GM19395 (cell line): ENCODE measurements at regions not wholly inside any gene's neighbourhood (a gene's known extent, or its start where the extent isn't known, plus 50 kb on each side); places are given as distances from the start of the nearest gene placed in this dataset.

Experiments
- ATAC-seq: cut with Tn5 transposase; IDR thresholded peaks from one replicate; pipeline ENCODE4 v1.9.1; 2021; ENCODE audit warnings: mild to moderate bottlenecking, moderate library complexity; ENCODE audit not compliant: unreplicated experiment

DNA sequence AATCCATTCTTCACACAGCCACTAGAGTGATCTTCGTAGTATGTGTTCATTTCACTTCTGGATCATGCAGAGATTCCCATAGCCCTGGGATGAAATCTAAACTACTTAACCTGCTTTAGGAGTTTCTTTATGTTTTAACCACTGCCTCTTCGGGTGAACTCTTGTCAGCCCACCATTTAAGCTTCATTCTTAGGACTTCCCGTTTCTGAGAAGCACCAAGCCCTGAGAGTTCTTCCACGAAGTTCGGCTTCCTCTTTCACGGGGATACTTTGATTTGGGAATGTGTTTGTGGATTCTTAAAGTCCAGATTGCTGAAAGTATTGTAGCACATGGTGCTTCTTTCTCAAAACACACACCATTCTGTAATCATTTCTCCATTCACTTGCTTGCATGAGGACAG, 205.0 kb downstream of the UBE2E3 start:
- ATAC-seq = no peak

DNA sequence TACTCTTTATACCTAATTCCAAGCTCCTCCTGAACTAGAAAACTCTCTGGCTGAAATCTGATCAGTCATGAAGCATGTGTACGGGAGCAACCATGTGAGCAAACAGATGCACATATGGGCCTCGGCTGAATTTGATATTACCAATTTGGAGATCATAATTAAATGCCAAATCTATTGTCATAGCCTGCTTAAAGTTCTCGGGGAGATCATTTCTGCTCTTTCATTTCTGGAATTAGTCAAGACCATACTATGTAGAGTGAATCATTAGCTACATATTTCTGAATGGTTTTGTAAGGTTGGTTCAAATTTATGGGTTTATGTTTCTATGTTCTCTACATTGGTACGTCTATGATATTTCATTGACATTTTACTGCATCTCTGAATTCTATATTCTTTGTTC, 205.5 kb downstream of the UBE2E3 start:
- no peak for ATAC-seq

DNA sequence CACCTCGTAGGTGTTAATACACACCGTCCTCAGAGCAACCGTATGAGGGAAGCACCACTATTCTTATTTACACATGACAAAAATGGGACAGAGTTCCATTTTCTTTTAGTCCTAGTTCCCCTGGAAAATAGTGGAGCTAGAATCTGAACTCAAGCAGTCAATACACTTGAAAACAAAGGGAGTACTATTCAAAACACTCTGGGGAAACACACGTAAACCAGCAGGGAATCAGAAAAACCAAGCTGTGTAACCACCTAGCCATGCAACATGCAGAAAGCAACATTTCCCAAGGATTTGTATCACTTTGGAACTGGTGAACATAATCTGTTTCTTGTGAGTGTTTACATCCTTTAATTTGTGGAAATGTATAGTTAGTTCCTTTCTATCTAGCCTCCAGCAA, 208.2 kb downstream of the UBE2E3 start:
- no peak for ATAC-seq

DNA sequence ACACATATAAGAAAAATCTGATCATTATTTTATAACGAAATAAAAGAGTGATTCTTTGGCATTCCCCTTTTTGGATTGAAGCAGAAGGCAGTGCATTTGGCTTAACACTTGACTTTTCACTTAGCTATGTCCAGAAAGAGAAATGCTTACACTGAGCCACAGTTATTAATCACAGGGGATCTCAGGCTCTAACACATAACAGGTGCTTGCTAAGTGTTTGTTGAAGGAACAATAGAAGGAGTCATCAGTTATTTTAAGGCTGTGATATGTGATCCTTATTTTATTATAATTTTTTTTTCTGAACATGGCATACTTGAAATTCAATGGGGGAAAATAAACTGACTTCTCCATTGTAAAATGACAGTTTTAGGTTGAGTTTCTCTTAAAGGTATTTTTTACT, 209.5 kb downstream of the UBE2E3 start:
- no peak for ATAC-seq

DNA sequence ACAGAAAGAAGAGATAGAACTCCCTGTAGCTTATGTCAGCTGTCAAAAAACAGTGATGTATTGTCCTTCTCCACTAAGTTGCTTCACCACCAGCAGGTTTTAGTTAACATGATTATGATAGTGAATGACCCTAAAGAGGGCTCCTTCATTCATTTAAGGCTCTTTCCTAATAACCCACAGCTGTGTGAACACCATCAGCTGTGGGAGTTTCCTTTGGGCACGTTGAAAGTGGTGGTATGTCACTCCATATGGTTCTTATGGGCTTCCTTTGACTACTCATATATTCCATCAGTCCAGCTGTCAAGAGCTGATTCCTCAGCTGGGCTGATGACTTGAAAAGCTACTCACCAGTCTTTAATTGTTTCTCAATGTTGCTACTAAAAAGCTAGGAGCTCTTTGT, 210.3 kb downstream of the UBE2E3 start:
- no peak for ATAC-seq

DNA sequence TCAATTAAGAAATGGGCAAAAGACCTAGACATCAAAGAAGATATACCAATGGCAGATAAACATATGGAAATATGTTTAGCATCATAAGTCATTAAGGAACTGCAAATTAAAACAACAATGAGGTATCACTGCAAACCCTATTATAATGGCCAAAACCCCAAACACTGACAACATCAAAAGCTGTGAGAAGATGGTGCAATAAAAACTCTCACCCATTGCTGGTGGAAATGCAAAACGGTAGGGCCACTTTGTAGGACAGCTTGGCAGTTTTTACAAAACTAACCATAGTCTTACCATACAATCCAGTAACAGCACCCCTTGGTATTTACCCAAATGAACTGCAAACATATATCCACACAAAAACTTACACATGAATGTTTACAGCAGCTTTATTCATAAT, 213.1 kb downstream of the UBE2E3 start:
- no peak for ATAC-seq

DNA sequence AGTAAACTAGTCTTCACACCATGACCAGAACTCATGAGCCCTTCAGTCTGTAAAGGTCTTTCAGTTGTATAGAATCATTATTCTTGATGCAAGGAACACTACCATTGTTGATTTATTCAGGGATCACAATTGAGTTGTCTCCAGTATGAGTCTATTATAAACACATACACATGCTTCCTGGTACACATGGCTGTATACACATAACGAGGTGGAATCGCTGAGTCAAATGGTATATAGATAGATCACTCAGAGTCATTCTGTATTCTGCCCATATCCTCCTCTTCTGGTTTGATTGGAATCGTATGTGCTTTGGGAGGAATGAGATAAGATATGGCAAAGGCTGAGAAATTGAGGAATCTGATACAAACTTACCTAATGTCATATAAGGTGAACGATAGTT, 216.0 kb downstream of the UBE2E3 start:
- ATAC-seq = no peak

DNA sequence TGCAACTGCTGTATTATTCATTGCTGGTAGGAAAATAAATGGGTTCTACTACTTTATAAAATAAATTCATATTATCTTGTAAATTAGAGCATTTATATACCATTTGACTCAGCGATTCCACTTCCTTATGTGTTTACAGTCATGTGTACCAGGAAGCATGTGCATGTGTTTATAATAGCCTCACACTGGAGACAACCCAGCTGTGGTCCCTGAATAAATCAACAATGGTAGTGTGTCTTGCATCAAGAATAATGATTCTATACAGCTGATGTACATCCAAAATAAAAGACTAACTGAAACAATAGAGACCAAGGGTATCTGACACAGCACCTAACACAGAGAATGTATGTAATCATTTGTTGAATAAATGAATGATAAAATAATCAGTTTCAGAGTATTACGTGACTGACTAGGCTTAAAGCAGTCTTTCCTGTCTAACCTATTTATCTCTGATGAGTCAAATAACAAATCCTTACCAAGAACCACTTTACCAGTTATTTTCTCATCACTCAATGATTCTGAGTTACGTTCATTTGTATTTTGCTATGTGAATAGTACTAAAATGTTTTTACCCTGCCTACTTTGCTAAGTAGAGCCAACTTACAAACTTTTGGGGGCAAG, 216.8 kb downstream of the UBE2E3 start:
- no peak for ATAC-seq

DNA sequence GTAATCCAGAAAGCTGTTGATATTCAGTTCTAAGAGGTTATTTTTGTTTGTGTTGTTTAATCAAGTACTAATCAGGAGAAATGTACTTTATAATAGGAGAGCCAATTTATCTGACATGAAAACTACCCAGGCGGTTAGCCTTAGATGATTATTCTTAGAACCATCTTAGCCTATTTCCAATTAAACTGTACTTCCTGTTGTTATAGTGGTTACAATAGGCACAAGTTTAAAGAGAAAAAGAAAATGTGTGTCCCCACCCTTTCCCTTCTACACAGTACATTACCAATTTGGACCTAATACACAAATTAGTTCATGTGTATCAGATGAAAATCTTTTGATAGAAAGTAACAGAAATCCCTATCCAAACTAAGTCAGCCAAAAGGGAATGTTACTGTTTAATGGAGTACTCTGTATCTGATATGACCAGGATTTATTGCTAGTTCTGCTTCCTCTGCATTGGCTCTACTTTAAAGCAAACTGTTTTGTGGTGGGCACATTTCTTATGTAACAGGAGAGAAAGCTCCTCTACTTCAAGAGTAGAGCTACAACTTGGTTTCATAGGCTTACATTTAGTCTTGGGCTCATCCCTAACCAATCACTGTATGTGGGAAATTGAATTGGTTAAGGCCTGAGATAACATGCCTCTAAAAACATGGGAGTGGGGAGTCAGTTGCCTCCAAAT, 217.9 kb downstream of the UBE2E3 start:
- no peak for ATAC-seq

DNA sequence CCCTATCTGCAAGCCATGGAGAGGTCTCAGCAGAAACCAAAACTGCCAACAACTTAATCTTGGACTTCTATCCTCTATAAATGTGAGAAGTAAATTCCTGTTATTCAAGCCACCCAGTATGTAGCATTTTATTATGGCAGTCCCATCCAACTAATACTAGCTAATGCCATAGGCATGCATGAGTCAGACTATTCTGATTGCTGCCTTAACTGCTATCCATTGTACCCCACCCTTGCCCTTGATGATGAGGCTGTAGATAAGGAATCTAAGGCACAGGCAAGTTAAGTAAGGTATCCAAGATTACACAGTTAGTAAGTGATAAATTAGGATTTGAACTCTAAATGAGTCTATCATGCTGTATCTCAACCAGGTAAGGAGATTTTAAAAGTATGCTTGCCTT, 223.0 kb downstream of the UBE2E3 start:
- no peak for ATAC-seq

DNA sequence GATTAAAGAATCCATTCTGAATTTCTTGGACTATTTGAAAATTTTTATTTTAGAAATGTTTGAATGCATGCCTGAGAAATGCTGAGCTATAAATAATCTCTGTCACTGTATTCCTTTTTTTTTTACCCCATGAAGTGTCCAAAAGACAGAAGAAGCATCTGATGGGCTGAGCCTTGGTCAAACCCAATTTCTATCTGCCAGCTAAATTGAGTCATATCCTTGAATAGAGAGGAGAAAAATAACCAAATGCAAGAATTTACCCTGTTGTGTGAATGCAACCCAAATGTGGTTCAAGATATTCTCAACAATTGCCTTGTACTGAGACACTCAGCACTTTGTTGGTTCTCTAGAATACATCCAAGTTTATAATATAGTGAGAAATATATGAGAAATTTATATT, 223.5 kb downstream of the UBE2E3 start:
- no peak for ATAC-seq

DNA sequence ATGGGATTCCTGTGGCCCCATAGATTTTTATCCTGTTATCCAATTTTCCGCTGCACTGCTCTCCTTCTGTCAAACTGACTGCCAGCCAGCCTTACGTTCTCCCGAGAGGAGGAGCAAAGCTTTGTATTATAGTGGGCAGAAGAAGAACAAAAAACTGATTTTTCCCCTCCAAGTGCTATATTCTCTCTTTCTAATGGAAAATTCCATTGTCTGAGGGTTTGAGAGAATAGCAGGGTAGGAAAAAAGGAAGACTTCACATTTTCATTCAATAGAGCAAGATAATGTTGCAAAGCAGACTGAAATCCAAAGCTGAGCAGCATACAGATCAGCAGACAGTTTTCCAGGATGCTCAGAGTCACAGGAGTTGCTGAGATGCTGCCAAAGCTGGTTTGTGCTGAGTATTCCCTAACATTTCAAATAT, 238.0 kb downstream of the UBE2E3 start:
- no peak for ATAC-seq

DNA sequence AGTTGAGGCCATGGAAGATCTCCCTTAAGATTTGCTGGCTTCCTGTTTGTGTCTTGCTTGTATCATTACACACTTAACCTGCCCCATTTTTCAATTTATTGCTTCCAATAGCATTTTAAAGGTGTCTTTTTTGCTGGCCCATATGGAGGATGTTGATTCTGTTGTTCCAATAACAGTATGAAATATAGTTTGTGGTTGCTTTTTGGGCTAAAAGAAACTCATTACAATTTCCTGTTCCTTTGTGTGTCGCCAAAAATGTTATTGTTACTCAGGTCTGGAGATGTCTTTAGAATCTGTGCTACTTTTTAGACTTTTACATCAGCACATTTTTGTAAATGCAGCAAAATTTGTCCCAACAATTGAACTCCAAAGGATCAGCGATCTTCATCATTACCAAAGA, 234.0 kb upstream of the ITGA4 start:
- ATAC-seq = no peak

DNA sequence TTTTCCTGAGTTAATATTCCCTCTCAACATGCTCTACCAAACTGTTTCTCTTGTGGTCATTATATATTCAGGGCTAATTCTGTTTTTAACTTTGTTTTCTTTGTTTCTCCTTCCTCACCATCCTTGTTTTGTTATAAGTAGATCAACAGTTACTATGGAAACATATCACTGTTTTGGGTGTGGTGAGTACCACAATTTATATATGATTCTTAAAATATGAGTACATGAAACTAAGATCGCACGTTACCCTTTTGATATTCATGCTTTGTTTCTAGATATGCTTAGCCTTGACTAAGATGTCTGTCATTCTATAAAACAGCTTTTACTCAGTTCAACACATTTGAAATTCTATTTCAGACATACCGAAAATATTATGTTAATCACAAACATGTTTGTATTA, 232.3 kb upstream of the ITGA4 start:
- no peak for ATAC-seq

DNA sequence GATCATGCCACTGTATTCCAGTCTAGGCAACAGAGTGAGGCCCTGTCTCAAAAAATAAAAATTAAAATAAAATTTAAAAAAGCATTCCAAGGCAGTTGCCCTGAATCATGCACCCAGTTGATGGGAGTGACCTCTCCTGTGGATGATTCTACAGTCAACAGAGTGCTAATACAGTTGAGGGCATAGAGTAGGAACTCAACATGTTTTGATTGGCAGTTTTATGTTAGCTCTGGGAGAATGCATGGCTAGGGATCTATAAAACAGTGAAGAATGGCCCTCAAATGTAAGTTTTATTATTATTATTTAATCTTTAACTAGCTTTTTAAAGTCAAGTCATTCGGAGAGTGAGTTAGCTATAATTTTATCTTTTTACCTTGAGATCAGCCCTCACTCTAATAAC, 228.5 kb upstream of the ITGA4 start:
- ATAC-seq = no peak

DNA sequence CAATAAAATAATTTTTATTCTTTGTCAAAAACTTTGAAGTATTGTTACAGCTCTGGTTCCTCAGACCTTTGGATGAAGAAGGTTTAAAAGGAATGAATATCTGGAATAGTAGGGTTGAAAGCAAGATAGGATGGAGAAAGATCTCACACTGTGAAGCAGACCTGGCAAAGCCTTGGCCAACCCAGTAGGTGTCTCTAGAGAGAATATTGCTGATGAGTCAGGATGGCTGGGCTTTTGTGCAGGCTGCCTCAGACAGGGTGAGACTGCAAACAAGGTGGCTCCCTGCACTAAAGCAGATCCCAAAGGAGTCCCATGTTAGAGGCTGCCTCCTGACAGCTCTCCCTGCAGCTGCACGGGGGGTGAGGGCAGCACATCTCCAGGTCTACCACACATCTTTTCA, 226.0 kb upstream of the ITGA4 start:
- ATAC-seq = no peak

DNA sequence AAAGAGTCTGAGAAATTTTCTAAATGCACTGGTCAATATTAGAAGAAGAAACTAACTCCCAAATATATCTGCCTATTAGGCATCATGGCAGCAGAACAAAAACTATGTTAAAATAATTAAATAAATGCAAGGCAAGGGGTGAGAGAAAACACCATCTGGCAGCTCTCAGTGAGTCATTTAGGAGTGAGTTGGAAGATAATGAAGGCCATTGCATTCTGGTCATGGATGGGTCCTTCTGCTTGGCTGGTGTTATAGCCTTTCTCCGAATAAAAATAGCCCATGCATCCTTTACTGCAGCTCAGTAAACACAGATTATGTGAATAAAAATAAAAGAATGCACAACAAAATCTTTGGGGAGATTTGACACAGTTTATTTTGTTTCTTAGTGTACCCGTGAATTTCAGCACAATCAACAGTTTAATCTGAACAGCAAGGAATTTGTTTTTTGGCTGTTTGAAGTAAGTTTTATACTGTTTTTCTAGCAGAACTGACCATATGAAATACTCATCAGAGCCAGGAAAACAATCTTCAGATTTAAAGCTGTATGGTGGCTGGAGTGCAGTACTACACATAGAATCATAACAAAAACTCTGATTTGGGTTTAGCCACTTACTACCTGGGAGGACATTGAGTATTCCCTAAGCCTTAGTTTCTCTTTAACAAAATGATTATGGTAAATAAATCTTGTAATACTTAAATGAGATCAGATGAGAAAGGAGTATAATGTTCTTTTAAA, 225.1 kb upstream of the ITGA4 start:
- no peak for ATAC-seq

DNA sequence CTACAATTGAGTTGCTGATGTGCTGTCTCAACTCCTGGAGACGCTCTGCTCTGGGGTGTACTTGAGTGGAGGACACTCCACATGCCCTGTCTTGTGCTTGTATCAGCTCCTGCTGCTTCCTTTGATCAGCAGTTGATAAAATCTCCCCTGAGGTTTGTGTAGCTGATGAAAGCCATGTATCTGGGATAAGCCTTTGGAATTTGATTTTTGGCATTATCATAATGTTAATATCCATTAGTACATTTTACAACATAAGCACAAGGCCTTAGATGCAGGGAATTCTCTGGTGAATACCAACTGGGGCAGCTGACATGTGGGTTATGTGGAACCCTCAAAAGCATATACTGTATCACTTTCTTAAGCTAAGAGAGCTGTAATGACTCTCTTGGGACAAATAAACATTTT, 222.7 kb upstream of the ITGA4 start:
- ATAC-seq = no peak

DNA sequence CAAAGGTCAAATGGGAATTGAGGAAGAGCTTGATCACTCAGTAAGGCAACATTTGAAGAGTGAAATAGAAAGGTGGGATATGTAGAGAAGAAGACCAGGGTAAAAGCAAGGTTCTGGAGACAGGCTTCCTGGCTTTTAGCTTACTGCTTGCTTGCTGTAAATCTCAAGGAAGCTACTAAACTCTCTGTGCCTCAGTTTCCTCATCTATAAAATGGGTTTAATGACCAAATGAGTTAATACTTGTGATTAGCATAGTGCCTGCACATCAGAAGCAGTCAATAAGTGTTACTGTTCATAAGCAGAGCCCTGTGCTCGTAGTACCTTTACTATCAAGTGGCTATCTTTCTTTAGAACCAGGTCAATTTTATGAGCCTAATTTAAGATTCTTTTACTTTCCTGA, 222.2 kb upstream of the ITGA4 start:
- no peak for ATAC-seq

DNA sequence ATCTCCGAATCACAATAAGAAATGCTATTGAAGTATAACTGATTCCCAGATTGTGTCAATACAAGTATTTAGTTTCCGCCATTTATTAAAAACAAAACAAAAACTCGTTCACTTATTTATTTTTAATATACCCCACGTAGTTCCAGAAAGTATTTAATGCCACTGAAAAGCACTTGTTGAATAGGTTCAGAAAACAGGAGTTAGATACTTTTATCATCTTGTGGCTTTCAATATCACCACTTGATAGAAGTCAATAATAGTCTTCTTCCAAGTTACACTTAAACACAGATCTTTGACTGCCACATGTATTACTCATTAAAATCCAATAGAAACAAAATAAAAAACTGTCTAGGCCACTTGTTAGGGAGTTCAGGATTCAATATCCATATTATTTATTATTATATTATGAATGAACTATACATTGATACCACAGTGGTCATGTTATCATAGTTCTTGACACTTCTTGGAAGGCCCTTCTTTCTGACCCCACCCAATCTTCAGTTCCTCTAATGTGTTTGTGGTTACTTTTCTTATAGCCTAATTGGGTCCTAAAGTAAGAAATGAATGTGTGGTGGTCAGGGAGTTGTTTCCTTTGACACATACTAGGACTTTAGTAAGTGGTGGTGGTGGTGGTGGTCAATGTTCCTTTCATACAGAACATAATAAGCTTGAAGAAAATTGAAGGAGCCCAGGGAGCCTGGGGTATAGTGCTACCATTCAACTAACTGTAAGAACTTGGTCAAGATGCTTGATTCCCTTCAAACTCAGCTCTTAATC, 221.3 kb upstream of the ITGA4 start:
- peak; percentile 98 for ATAC-seq

DNA sequence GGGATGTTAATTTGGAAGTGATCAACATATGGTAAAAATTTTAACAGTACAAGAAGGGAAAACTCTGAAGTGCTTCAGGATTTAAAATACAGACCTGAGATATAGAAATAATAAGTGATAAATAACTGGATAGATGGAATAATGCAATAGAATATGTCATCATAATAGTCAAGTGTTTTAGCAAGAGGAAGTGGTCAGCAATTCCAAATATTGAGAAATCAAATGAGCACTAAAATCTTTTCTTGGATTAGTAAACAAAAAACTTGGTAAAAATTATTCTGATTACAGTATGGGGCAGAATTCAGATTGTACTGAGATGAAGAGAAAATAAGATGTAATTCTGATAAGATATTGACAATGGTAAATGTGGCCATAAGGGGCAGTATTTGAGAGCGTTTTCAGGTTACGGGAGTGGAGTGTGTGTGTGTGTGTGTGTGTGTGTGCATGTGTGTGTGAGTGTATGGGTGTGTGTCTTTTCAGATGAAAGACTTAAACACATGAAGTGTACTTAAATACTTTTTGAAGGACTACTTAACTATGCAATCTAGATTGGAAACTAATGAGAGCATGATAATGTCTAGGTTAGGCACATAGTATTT, 217.9 kb upstream of the ITGA4 start:
- no peak for ATAC-seq
